ENCODE measurements at regions not wholly inside any gene's neighbourhood (a gene's known extent, or its start where the extent isn't known, plus 50 kb on each side); places are given as distances from the start of the nearest gene placed in this dataset.

DNA sequence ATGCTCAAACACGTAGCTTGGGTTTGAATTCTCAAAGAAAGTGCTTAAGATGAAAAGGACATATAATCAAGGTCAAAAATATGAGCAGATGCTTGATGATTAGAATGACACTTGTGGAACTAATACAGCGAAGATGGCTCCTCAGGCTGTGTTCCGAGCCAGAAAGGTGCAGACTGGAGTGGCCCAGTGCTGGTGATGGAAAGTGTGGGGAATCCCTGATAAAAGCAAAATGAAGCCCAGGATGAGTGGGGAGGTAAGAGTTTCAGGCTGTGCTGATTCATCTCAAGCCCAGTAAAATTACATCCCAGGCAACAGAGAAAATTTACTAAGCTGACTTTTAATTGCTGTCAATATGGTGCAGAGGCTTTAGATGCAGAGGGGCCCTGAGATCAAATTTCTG is 77.8 kb upstream of the IKZF1 start:
- Mint-ChIP-seq H3K4me3 (no peak overlapping the region), H3K36me3 (ENCODE audit: low read depth) (no peaks in the 10 kb centered on the region), H3K27ac (no peak overlapping the region), H3K4me1 (no peaks in the 10 kb centered on the region), H3K9me3 (peaks cover 14% of the 10 kb centered on the region), H3K27me3 (ENCODE audit: low read depth) (no peaks in the 10 kb centered on the region)
- TF ChIP-seq, protein P1, sequence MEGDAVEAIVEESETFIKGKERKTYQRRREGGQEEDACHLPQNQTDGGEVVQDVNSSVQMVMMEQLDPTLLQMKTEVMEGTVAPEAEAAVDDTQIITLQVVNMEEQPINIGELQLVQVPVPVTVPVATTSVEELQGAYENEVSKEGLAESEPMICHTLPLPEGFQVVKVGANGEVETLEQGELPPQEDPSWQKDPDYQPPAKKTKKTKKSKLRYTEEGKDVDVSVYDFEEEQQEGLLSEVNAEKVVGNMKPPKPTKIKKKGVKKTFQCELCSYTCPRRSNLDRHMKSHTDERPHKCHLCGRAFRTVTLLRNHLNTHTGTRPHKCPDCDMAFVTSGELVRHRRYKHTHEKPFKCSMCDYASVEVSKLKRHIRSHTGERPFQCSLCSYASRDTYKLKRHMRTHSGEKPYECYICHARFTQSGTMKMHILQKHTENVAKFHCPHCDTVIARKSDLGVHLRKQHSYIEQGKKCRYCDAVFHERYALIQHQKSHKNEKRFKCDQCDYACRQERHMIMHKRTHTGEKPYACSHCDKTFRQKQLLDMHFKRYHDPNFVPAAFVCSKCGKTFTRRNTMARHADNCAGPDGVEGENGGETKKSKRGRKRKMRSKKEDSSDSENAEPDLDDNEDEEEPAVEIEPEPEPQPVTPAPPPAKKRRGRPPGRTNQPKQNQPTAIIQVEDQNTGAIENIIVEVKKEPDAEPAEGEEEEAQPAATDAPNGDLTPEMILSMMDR (IDR thresholded peaks at IDR 0.05; ENCODE audit: unreplicated experiment in 3 of 3): no peak

DNA sequence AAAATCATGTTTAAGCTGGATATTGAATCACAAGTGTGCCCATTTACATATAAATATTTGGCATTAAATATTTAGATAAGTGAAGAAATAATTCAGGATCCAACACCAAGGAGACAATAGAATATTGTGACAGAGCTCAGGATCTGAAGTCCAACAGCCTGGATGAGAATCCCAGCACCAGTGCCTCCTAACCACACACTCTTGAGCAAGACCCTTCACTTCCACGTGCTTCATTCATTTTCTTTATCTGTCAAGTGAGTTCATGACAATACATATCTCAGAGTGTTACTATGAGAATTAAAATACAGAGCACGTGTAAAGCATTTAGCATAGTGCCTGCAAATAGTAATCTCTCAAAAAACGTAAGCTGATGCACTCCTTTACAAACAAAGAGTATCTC is 78.4 kb upstream of the IKZF1 start:
- Mint-ChIP-seq H3K27ac (no peak overlapping the region), H3K9me3 (peaks cover 17% of the 10 kb centered on the region), H3K4me3 (no peak overlapping the region), H3K4me1 (no peaks in the 10 kb centered on the region), H3K36me3 (ENCODE audit: low read depth) (no peaks in the 10 kb centered on the region), H3K27me3 (ENCODE audit: low read depth) (no peaks in the 10 kb centered on the region)
- TF ChIP-seq, protein P1 (IDR thresholded peaks at IDR 0.05; ENCODE audit: unreplicated experiment in 3 of 3): no peak

DNA sequence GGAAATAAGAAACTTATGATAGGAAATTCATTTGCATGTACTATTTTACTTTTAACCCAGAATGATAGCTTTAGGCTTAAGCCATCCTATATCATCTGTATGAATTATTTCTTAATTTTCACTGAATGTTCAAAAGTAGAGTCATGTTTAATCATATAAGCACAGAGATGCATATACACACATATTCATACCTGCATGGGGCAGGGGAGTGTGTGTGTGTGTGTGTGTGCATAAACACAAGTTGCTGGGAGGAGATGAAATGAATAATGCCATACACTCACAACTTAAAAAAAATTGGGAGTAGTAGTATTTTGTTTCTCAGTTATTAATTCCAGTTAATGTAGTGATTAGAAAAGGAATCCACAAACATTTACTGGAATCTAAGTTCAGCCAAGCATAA is 83.1 kb upstream of the IKZF1 start:
- TF ChIP-seq, protein P1 (IDR thresholded peaks at IDR 0.05; ENCODE audit: unreplicated experiment in 3 of 3): no peak
- no peaks in the 10 kb centered on the region for H3K4me1 Mint-ChIP-seq
- no peak overlapping the region for H3K27ac Mint-ChIP-seq
- H3K36me3 Mint-ChIP-seq (ENCODE audit: low read depth): no peaks in the 10 kb centered on the region
- no peak overlapping the region for H3K4me3 Mint-ChIP-seq
- no peaks in the 10 kb centered on the region for H3K27me3 Mint-ChIP-seq (ENCODE audit: low read depth)
- H3K9me3 Mint-ChIP-seq: peaks cover 14% of the 10 kb centered on the region

DNA sequence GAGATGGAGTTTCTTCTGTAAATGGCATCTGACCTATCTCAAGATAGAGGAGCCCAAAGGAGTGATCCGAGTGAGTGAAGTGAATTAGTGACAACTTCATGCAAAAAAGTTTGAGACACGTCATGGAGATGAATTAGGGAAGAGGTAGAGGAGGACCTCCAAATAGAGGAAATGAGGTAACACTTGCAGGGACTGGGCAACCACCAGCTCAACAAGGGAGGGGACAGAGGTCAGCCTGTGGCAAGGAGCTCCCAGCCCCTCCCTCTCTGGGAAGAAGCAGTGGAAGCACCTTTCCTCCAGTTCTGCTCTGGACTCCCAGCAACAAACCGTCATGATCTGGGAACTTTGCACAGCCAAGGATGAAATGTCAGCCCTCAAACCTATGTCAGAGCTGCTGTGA is 83.5 kb upstream of the IKZF1 start:
- Mint-ChIP-seq H3K27me3 (ENCODE audit: low read depth) (no peaks in the 10 kb centered on the region), H3K4me1 (no peaks in the 10 kb centered on the region)

DNA sequence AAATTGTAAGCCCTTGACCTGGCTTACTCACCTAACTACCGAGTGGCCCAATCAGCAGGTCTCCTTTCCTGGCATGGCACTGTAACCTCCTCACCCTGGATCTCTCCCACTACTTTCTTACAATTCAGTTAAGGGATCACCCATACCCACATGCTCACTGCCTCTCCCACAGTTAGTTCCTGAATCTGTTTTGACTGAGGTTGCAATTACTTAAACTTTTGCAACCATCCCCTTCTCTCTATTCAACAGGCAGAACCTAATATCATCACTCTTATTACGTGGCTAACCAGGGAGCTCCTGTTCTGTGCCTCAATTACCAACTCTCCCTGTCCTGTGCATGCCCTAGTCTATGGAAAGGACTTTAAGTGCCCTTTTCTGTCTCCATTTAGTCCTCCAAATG is 84.2 kb upstream of the IKZF1 start:
- peaks cover 14% of the 10 kb centered on the region for H3K9me3 Mint-ChIP-seq
- no peaks in the 10 kb centered on the region for H3K27me3 Mint-ChIP-seq (ENCODE audit: low read depth)
- no peaks in the 10 kb centered on the region for H3K4me1 Mint-ChIP-seq
- TF ChIP-seq, protein P1 (IDR thresholded peaks at IDR 0.05; ENCODE audit: unreplicated experiment in 3 of 3): no peak
- H3K27ac Mint-ChIP-seq: no peak overlapping the region
- no peak overlapping the region for H3K4me3 Mint-ChIP-seq
- H3K36me3 Mint-ChIP-seq (ENCODE audit: low read depth): no peaks in the 10 kb centered on the region

More for the DNA sequence above, 83.5 kb upstream of the IKZF1 start:
- no peak overlapping the region for H3K27ac Mint-ChIP-seq
- no peak overlapping the region for H3K4me3 Mint-ChIP-seq
- TF ChIP-seq, protein P1 (IDR thresholded peaks at IDR 0.05; ENCODE audit: unreplicated experiment in 3 of 3): no peak
- peaks cover 14% of the 10 kb centered on the region for H3K9me3 Mint-ChIP-seq
- H3K36me3 Mint-ChIP-seq (ENCODE audit: low read depth): no peaks in the 10 kb centered on the region

DNA sequence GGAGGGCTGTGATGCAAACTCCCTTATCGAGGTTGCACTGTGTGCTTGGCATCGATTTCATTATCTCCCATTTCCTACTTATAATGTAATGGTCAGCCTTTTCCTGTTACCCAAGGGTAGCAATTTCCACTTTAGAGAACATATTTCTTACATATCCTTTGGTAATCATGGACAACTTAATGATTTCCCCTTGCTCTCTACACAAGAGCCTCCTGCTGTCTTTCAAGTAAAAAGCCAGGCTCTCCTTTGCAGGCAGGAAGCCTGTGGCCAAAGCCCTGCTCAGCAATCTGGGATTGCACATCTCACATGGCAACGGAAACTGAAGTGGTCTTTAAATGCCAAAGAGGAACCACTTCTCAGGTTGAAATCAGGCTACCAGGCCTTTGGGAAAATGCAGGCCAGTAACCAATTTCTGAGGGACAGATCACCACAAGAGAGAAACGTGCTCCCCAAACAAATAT is 86.7 kb upstream of the IKZF1 start:
- Mint-ChIP-seq H3K9me3 (peaks cover 12% of the 10 kb centered on the region), H3K27ac (no peak overlapping the region), H3K4me1 (no peaks in the 10 kb centered on the region), H3K36me3 (ENCODE audit: low read depth) (no peaks in the 10 kb centered on the region), H3K27me3 (ENCODE audit: low read depth) (no peaks in the 10 kb centered on the region), H3K4me3 (no peak overlapping the region)
- TF ChIP-seq, protein P1 (IDR thresholded peaks at IDR 0.05; ENCODE audit: unreplicated experiment in 3 of 3): no peak
